Breast epithelium (tissue), 3 donors: ENCODE measurements at regions not wholly inside any gene's neighbourhood (a gene's known extent, or its start where the extent isn't known, plus 50 kb on each side); places are given as distances from the start of the nearest gene placed in this dataset.

Source experiments
- CTCF ChIP-seq, 3 donors: fragments of 450-650 bp; IDR thresholded peaks; one replicate each; pipeline ENCODE4 v1.5.1; 2016 to 2017; ENCODE audit warnings: antibody characterized with exemption in 3 of 3, mild to moderate bottlenecking in 3 of 3, moderate library complexity in 3 of 3
- POLR2A ChIP-seq: fragments of 450-650 bp; IDR thresholded peaks from one replicate; pipeline ENCODE4 v1.6.1; 2016; ENCODE audit warnings: antibody characterized with exemption, mild to moderate bottlenecking, moderate library complexity

DNA sequence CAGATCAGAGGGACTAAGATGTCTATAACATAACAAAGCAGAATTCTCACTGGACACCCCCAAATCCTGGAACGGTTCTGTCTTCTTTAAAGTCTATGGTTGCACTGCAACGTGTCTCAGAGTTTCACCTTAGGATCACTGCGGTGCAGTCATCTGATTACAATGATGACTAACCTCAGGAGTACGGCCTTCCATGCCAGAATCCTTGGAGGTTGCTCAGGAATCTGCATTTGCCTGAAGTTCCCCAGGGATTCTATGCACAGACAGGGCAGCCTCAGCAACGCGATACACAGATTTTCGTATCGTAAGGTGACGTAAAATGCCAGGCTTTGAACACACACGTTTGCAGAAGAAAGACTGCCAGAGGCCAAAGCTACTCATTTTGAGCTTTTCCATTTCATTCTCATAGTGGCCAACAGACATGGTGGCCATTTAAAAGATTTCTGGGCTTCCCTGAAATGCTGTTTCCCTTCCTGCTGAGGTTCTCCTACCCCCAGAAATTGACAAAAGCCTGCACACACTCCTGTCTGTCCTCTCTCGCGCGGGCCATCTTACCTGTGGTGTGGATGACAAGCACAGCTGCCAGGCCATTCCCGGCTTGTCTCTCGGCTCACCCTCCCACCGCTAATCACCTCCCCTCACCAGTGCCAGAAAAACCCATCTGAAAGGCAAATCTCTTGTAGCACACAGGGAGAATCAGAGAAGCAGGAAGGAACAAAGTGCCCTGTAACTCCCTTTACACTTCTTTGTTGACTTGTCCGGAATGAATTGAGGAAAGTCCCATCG, 148.8 kb downstream of the ACKR3 start:
- TF ChIP-seq CTCF (IDR thresholded peaks at IDR 0.05) (no peak), POLR2A (no peak)
